Raji (cell line): ENCODE measurements at regions not wholly inside any gene's neighbourhood (a gene's known extent, or its start where the extent isn't known, plus 50 kb on each side); places are given as distances from the start of the nearest gene placed in this dataset.

Source experiments
- POLR2A ChIP-seq: IDR thresholded peaks from 2 replicates; pipeline ENCODE4 v1.6.1; 2011; ENCODE audit warnings: low read depth, low read length, control low read depth; ENCODE audit not compliant: insufficient read depth

DNA sequence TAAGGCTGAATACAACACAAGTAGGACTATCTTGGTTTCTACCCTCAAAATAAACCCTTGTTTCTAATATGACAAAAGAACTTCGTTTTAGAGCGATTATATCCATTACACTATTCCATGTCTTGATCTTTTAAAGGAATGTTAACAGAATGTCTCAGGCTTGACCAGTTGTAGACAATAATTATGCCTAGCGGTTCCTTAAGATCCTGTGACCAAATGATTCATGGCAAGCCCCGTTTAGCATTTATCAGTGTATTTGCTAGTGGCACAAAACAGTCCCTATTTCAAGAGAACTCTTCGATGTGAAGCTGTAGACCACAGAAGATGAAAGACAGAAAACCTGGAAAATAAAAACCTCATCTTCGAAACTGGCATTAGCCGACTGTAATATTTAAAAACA lies 200.9 kb upstream of the SOX9 start:
- no peak for TF ChIP-seq POLR2A

DNA sequence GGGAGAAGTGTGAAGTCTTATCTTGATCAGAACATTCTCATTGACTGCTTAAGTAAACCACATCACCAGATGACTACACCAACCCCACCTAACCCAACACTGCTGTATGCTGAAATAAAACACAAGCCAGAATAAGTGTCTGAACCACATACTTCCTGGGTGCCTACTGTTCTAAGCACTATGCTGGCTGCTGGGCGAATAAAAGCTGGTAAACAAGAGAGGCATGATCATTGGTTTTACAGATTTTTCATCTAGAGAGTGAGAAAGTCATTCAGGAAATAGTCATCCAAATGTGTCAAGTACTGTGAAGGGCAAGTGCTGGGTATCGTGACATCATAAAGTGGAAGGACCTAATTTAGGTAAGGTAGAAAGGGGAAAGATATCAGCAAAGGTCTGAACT lies 199.0 kb upstream of the SOX9 start:
- TF ChIP-seq POLR2A, result no peak

DNA sequence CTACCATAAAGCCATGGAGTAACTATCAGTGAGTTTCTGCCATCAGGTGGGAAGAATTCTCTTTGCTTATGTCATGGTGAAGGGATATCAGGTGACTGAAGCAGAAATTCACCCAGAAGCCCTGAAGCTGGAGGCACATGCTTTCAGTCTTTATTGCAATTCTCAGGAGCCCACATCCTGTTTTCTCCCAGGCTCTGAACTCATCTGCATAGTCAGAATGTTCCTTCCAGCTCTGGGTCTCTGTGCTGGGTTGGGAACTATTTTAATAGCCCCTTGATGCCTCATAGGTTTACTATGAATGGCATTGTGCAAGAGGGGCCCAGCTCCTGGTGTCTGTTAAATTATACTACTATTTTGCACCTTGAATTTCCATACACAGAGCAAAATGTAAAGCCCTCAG lies 198.4 kb upstream of the SOX9 start:
- TF ChIP-seq POLR2A, result no peak

DNA sequence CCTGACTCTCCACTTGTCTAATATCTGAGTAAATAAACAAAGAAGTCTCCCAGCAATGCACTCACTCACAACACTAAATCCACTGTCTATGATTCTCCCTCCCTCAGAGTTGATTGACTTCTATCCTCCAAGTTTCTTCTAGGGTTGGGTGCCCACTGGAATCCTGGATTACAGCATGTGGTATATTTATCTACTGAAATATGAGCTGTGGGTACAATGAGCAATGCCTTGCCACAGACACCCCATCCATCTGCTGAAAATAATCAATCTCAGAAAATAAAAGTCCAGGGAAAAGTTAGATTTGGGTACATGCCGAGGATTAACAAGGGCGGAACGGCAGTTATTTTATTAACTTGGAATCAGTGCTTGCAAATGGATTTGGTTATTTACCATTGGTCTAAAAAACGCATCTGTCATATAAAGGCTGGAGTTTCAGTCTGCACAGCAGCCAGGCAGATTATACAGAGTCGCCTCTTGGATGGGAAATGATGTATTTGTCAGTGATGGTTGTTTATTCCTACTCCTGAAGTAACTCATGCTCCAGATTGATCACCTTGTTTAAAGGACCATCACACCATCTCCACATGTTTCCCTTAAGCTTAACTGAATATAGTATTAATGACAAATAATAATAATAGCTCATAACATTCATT lies 193.9 kb upstream of the SOX9 start:
- no peak for TF ChIP-seq POLR2A

DNA sequence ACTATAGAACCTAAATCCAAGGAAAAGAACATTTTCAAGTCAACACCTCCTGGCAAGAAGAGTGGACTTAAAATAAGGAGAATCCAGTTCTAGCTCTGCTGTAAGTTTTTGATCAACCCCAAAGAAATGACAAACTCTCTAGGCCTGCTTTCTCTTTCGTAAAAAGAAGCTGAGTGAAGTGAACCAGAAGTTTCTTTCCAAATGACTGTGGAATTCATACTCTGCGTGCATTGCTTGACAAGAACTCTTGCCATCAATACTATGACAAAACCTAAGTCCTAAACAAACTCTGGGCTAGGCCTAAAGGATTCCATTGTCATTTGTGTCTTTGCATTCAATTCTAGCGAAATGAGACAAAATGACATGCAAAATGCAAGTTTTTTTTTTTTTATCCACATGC lies 187.5 kb upstream of the SOX9 start:
- TF ChIP-seq POLR2A, result no peak

DNA sequence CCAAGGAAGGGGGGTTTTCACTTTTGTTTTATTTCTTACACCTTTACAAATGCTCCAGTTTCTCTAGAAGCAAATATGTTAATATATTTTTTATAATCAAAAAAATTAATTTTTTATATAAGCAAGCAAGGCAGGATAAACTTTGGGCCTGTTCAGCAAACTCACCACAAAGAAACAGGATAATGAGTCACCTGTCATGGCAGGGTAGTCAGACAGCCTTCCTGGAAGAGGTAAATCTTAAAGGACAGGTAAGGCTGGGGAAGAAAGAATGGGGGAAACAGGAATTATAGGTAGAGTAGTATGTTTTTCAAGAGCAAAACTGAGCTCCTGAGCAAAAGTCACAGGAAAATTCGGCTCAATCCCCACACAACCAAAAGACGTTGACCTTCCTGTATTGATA lies 186.3 kb upstream of the SOX9 start:
- no peak for TF ChIP-seq POLR2A

DNA sequence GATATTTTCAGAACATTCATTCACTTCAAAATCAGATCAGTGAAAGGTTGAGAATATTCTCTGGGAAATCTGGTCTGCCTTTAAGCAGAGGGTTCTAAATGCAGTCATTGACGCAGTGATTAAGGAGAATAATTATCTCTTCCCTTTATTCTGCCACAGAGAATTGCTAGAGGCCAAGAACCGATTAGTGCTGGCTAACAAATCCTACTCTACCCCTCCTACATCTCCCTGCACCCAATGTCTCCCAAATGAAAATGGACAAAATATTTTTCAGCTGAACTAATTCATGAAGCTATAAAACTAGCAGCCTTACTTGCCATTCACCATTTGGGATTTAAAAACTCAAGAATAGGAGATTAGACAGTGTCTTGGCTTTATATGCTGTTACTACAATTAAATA lies 185.5 kb upstream of the SOX9 start:
- TF ChIP-seq POLR2A, result no peak

DNA sequence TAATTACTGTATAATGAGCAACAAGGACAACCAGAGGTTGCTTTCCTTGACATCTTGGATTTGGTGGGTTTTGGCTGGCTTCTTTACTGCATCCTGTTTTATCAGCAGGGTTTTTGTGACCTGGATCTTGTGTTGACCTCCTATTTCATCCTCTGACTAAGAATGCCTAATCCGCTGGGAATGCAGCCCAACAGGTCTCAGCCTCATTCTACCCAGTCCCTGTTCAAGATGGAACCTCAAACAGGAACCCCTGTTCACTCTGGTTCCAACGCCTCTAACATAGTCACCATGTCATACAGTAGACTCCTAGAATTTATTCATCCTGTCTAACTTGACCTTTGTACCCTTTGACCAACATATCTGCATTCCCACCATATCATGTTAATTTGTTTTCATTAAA lies 183.8 kb upstream of the SOX9 start:
- no peak for TF ChIP-seq POLR2A

DNA sequence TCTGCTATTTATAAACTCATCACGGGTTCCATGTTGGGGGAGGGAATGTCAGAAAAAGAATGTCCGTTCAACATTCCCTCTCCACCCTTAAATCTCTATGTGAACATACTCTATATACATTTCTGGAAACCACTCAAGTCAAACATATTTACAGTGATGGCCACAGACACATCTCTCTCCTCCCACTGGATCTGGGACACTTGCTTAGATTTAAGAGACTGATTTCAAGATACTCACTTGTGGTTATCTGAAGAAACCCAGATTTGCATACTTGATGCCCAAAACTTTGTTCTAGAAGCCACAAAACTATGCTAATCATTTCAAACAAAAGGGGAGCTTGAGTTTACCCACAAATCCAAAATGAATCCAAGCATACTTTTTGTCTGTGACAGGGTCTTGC lies 182.9 kb upstream of the SOX9 start:
- no peak for TF ChIP-seq POLR2A

DNA sequence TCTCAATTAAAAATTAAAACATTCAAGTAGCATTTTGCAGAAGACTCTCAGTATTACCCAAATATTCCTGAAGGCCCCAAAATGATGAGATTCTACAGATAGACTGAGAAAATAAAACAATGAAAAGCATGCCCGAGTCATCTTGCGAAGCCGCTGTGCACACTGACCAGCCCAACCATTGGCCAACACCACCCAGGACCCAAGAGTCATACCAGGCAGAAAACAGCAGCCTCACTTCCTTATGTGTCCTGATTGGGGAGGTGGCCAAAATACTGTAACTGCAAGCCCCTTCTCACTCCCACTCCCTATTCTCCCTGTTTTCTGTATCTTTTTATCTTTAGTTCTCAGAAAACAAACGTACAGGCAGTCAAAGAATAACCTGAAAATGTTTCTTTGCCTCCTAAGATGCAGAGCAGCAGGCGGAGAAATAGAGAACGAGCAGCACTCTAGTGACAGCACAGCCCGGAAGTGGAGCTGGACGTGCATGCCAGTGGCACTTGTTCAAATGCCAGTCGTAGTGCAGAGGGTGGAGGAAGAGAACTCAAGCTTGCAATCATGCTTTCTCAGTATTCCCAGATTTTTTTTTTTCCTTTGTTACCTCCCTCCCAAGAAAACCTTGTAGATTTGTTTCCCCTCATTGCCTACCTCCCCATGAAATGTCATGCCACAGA lies 182.3 kb upstream of the SOX9 start:
- TF ChIP-seq POLR2A, result no peak

DNA sequence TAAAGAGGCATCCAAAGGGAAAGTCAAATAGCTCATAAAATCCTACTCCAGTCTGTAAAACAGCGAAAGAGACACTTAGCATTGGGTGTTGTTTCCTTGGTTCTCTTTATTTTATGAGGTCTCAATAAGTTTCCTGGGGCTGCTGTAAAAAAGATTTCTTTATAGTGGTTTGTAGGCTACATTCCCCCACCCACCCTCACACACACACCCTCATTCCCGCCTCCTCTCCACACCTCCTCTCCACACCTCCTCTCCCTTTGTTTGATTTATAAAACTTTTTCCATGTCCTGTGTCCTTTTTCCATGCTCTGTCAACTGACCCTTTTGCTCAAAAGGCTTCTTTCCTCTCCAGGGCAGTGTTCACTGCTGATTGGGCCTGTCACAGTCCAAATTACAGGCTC lies 178.9 kb upstream of the SOX9 start:
- no peak for TF ChIP-seq POLR2A

DNA sequence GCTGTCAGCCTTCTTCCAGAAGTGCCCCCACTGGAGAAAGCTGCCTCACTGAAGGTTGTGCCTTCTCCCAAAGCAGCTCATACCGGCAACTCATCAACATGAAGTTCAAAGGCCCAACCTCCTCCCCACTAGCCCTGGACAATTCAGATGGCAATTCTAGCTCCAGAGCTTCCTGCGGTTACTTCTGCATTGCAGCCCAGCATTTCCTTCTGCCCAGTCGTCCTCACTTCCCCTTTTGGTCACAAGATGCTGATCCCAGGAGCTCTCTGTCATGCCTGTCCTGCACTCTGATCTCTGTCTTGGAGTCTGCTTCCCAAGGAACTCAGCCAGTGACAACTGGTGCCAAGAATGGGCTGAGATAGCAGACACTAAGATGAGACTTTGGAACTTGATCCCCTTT lies 178.2 kb upstream of the SOX9 start:
- no peak for TF ChIP-seq POLR2A

DNA sequence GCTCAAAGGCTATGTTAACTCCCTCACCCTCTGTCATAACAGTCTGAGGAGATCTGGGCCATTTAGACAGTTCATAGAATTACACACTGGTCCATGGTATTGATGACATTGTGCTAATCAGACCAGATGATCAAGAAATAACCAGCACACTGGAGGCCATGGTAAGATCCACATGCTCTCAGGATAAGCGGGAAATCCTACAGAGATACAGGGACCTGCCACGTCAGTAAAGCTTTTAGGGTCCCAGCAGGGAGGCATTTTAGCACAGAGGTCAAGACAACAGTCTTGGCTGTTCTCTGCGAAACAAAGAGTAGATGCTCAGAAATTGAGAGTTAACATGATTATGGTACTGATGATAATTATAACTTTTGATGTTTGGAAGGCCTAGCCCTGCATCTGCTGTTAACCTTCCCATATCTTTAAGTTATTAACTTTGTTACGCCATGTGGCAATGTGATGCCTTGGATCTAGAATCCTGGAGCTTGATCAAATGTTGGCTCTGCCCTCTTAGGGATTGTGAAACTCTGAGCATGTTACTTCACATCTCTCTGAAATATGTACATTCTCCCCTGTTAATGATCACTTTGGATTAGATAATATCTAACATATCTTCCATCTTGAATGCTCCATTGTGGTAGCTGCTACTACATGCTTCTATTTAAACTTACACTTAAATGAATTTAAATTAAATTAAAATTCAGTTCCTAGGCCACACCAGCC lies 172.0 kb upstream of the SOX9 start:
- TF ChIP-seq POLR2A, result no peak

DNA sequence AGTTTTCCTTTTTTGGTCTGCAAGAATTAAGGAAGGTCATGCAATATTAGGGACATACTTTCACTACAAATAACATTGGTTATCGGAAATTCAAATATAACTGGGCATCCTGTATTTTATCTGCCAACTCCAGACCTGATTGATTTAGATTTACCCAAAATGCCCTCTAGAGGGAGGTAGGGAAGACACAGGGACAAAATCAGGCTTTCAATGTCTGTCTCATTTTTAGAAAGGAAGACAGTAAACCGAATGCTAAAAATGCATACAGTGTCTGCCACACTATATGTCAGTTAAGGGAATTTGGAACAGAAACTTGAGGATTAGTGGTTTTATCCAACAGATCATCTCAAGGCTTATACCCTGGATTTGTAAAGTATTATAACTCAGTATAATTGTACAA lies 161.7 kb upstream of the SOX9 start:
- TF ChIP-seq POLR2A, result no peak

DNA sequence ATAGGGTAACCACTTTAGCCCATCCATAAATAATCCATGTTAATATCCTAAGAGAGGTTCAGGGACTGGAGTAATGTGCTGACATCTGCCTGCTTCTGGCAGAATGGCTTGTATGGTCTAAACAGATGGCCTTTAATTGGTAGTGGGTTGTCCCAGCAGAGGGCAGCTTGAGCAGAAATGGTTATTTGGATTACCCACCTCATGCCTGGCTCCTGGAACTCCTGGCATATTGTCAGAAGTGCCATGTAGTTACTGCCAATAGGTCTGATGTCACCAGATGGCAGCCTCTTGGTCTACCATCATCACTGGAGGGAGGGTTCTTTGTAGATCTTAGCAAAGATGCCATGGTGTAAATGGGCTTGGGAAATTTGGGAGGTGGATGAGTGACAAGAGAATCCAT lies 157.5 kb upstream of the SOX9 start:
- TF ChIP-seq POLR2A, result no peak

DNA sequence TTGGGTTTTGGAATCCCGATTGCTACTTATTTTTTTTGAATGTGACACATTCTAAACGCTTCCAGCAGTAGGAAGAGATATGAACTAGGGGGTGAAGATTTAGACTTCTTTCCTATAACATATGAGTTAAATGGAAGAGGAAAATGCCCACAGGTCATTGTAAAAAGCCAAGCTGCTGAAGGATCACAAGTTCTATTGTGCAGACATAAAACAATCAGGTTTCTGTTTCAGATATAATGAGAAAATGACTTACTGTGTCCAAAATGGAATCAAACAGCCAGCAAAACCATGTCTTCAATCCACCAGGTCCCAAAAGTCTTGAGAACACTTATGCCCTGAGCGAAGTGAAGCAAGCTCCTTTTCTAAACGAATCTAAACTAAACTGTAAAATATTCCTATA lies 157.0 kb upstream of the SOX9 start:
- no peak for TF ChIP-seq POLR2A
